ENCODE measurements at regions not wholly inside any gene's neighbourhood (a gene's known extent, or its start where the extent isn't known, plus 50 kb on each side); places are given as distances from the start of the nearest gene placed in this dataset.

DNA sequence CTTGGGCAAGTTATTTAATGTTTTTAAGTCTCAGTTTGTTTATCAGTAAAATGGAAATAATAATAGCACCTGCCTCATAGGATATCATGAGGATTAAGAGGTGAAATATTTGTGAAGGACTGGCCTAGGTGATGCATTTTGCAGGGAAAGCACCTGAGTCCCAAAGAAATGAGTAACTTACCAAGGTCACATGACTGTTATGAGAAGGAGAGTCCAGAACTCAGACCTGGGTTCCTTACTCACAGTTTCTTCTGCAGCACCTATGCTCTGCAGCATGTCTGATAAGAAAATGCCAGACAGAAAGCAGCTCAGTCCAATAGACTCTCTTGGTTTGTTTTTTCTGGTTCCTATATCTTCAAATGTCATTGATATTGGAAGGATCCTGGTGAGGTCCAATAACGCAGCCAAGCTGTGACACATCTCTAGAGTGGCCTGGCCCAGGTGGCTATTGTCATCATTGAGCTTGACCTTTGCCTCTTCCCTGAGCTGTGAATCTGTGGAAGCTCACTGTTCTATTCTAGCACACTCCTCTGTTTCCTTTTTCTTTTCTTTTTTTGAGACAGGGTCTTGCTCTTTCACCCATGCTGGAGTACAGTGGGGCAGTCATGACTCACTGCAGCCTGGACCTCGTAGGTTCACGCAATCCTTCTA lies 174.7 kb upstream of the NAV2 start:
- Histone ChIP-seq H3K18ac (ENCODE audit: extremely low read depth, low read length) (no peak overlapping the region), H3K9ac (replicated peaks in 1 of 4; ENCODE audit: extremely low read depth in 1 of 4, low read depth in 3 of 4, low read length in 3 of 4) (no peak overlapping the region), H3K79me2 (ENCODE audit: control insufficient read depth in 1 of 2, insufficient read depth in 2 of 2, low read length in 2 of 2) (no peaks in the 10 kb centered on the region), H3K23me2 (ENCODE audit: low read depth, low read length) (no peaks in the 10 kb centered on the region), H3K56ac (replicated peaks; ENCODE audit: insufficient read length, low read depth, low read length) (no peak overlapping the region), H3K4me2 (ENCODE audit: insufficient read depth in 1 of 2, low read depth in 2 of 2, low read length in 2 of 2) (no peak overlapping the region), H2BK12ac (ENCODE audit: low read depth, low read length) (no peak overlapping the region), H4K91ac (replicated peaks; ENCODE audit: insufficient read length, low read length) (no peak overlapping the region), H4K8ac (ENCODE audit: extremely low read depth, insufficient read depth, low read length) (no peak overlapping the region), H2AFZ (ENCODE audit: low read length) (no peak overlapping the region), H2BK20ac (ENCODE audit: low read length) (no peak overlapping the region), H3K4ac (replicated peaks; ENCODE audit: insufficient read length, low read depth, low read length) (no peak overlapping the region), H3K27me3 (replicated peaks in 1 of 4; ENCODE audit: control insufficient read depth in 3 of 4, extremely low read depth in 1 of 4, insufficient read depth in 3 of 4, low read length in 3 of 4) (no peaks in the 10 kb centered on the region), H2BK5ac (ENCODE audit: low read depth, low read length) (no peak overlapping the region), H4K5ac (ENCODE audit: insufficient read length, low read depth, low read length) (no peak overlapping the region), H3K36me3 (ENCODE audit: control insufficient read depth in 2 of 4, insufficient read depth in 4 of 4, low read length in 3 of 4) (no peaks in the 10 kb centered on the region), H2AK5ac (ENCODE audit: low read depth, low read length) (no peak overlapping the region), H2BK15ac (ENCODE audit: low read length) (no peak overlapping the region), H4K20me1 (replicated peaks in 1 of 2; ENCODE audit: control insufficient read depth in 1 of 2, insufficient read depth in 2 of 2, low read length in 2 of 2) (no peaks in the 10 kb centered on the region), H3K27ac (ENCODE audit: low read depth, low read length) (no peak overlapping the region), H3K79me1 (ENCODE audit: low read depth, low read length) (no peaks in the 10 kb centered on the region), H3K14ac (ENCODE audit: insufficient read length) (no peak overlapping the region), H2BK120ac (replicated peaks; ENCODE audit: low read depth, low read length) (no peak overlapping the region), H3K23ac (ENCODE audit: insufficient read length) (no peak overlapping the region), H3K9me3 (ENCODE audit: insufficient read depth in 2 of 2, low read depth in 1 of 2, low read length in 1 of 2) (no peaks in the 10 kb centered on the region), H3K4me3 (ENCODE audit: extremely low read depth in 1 of 4, insufficient read depth in 2 of 4, low read depth in 3 of 4, low read length in 4 of 4) (no peak overlapping the region), H3K4me1 (replicated peaks in 1 of 4; ENCODE audit: control insufficient read depth in 3 of 4, insufficient read depth in 4 of 4, low read length in 3 of 4) (peaks cover 0 to 3% (median 0%) of the 10 kb centered on the region in 4 experiments; a peak in 4 of 7 replicates)
- CTCF ChIA-PET (ENCODE audit: partially characterized antibody) = interaction anchor here (1.1 to 1.9 kb wide), 4 partner anchors 13 to 278 kb away, joined by 3 to 5 read pairs (median 4); no protein-coding TSS in a partner anchor
- TF ChIP-seq SRF (IDR thresholded peaks at IDR 0.05; ENCODE audit: low read depth, low read length) (no peak), RXRA (IDR thresholded peaks at IDR 0.05; ENCODE audit: insufficient read depth, low read depth, low read length) (no peak), SIX5 (IDR thresholded peaks at IDR 0.05; ENCODE audit: low read depth, low read length) (no peak), SP2 (IDR thresholded peaks at IDR 0.05; ENCODE audit: low read length) (no peak), SIN3A (conservative IDR thresholded peaks at IDR 0.05 in 1 of 2, IDR thresholded peaks at IDR 0.05 in 1 of 2; ENCODE audit: low read depth in 1 of 2, low read length in 2 of 2) (no peak), RBBP5 (IDR thresholded peaks at IDR 0.05; ENCODE audit: borderline replicate concordance, low read depth, low read length) (no peak), HDAC6 (IDR thresholded peaks at IDR 0.05; ENCODE audit: low read depth, low read length) (no peak)
- TF ChIP-seq, protein P1, sequence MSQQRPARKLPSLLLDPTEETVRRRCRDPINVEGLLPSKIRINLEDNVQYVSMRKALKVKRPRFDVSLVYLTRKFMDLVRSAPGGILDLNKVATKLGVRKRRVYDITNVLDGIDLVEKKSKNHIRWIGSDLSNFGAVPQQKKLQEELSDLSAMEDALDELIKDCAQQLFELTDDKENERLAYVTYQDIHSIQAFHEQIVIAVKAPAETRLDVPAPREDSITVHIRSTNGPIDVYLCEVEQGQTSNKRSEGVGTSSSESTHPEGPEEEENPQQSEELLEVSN (IDR thresholded peaks at IDR 0.05) = no peak
- DNase-seq (ENCODE audit: low read depth in 1 of 2, low spot score in 2 of 2) (no peak), FAIRE-seq (no peak)
- 95% methylated on average over 3 of the region's 3 CpGs; no CpG with 5 or more reads in 1 of the 2 experiments for WGBS, 2 experiments (ENCODE audit: extremely low coverage in 1 of 2, insufficient coverage in 1 of 2, insufficient read length in 1 of 2, insufficient replicate concordance in 2 of 2, low coverage in 1 of 2, low lambda C conversion rate in 2 of 2, missing lambda C conversion rate in 1 of 2)
- POLR2A ChIA-PET (ENCODE audit: partially characterized antibody) = no interaction called here
